ENCODE measurements at regions not wholly inside any gene's neighbourhood (a gene's known extent, or its start where the extent isn't known, plus 50 kb on each side); places are given as distances from the start of the nearest gene placed in this dataset.
"Not testable (repeated sequence)": the region's sequence is repeated elsewhere in the genome, so short reads cannot be mapped to it uniquely, and the experiment has no call there.

- no peak for DNase-seq
Measured at GRCh38 chr14:71758229-71758951, 173.8 kb upstream of the RGS6 start.

GRCh38 chr14:71762575-71762974 is 169.7 kb upstream of the RGS6 start:
- DNase-seq, result no peak

GRCh38 chr14:71764701-71765382 is 167.4 kb upstream of the RGS6 start:
- DNase-seq, result no peak

GRCh38 chr14:71765505-71765904 is 166.7 kb upstream of the RGS6 start:
- DNase-seq, result no peak

GRCh38 chr14:71770431-71770830 is 161.8 kb upstream of the RGS6 start:
- no peak for DNase-seq

GRCh38 chr14:71771421-71771820 is 160.8 kb upstream of the RGS6 start:
- DNase-seq, result not testable (repeated sequence)

- DNase-seq, result not testable (repeated sequence)
Measured at GRCh38 chr14:71771996-71772395, 160.2 kb upstream of the RGS6 start.

- DNase-seq, result no peak
Measured at GRCh38 chr14:71773898-71774481, 158.2 kb upstream of the RGS6 start.

GRCh38 chr14:71776471-71777360 is 155.5 kb upstream of the RGS6 start:
- no peak for DNase-seq

- no peak for DNase-seq
Measured at GRCh38 chr14:71780075-71780474, 152.2 kb upstream of the RGS6 start.

- no peak for DNase-seq
Measured at GRCh38 chr14:71780822-71781221, 151.4 kb upstream of the RGS6 start.

GRCh38 chr14:71783088-71783487 is 149.1 kb upstream of the RGS6 start:
- no peak for DNase-seq

GRCh38 chr14:71783786-71784185 is 148.4 kb upstream of the RGS6 start:
- no peak for DNase-seq

- DNase-seq, result no peak
Measured at GRCh38 chr14:71789005-71789404, 143.2 kb upstream of the RGS6 start.

- DNase-seq, result no peak
Measured at GRCh38 chr14:71799841-71800240, 132.4 kb upstream of the RGS6 start.

- no peak for DNase-seq
Measured at GRCh38 chr14:71800878-71801277, 131.4 kb upstream of the RGS6 start.

GRCh38 chr14:71803539-71804260 is 128.5 kb upstream of the RGS6 start:
- DNase-seq, result peak; percentile 48

GRCh38 chr14:71804992-71805391 is 127.2 kb upstream of the RGS6 start:
- DNase-seq, result no peak

GRCh38 chr14:71807049-71807448 is 125.2 kb upstream of the RGS6 start:
- DNase-seq, result not testable (repeated sequence)

GRCh38 chr14:71810800-71811199 is 121.4 kb upstream of the RGS6 start:
- not testable (repeated sequence) for DNase-seq

- DNase-seq, result no peak
Measured at GRCh38 chr14:71812693-71813092, 119.5 kb upstream of the RGS6 start.

GRCh38 chr14:71815110-71815509 is 117.1 kb upstream of the RGS6 start:
- no peak for DNase-seq

All from kidney glomerular epithelial cell (primary cell).